Right lobe of liver (tissue), 6 donors: ENCODE measurements at regions not wholly inside any gene's neighbourhood (a gene's known extent, or its start where the extent isn't known, plus 50 kb on each side); places are given as distances from the start of the nearest gene placed in this dataset.
"Not testable (repeated sequence)": the region's sequence is repeated elsewhere in the genome, so short reads cannot be mapped to it uniquely, and the experiment has no call there.

ENCODE experiments used
- ATAC-seq, 4 donors: fragments of 200-7000 bp; cut with Tn5 transposase; one replicate each; pipeline ENCODE4 v1.9.1; 2020; ENCODE audit warnings: mild to moderate bottlenecking in 4 of 4, moderate library complexity in 4 of 4
- DNase-seq, 3 donors: peaks; one replicate each; pipeline ENCODE4 v3.0.0-alpha.2; 2020
- H3K27ac ChIP-seq, 3 donors: fragments of 200-600 bp; one replicate each; pipeline ENCODE4 v1.8.0; 2022
- H3K27me3 ChIP-seq, 2 donors: fragments of 200-600 bp; one replicate each; pipeline ENCODE4 v1.8.0; 2022
- H3K36me3 ChIP-seq, 4 donors: fragments of 200-600 bp; sonication (generic) in 1 of 4; one replicate each; pipeline versions ENCODE4 v1.5.1 to v1.8.0; 2017 to 2022; ENCODE audit warnings: control low read depth in 1 of 4
- H3K4me1 ChIP-seq, 4 donors: fragments of 200-600 bp; sonication (generic) in 1 of 4; one replicate each; pipeline versions ENCODE4 v1.5.1 to v1.8.0; 2017 to 2022; ENCODE audit warnings: control low read depth in 1 of 4
- H3K4me3 ChIP-seq, 3 donors: fragments of 200-600 bp; one replicate each; pipeline ENCODE4 v1.8.0; 2022
- H3K9me3 ChIP-seq, 4 donors: fragments of 200-600 bp; sonication (generic) in 1 of 4; one replicate each; pipeline versions ENCODE4 v1.5.1 to v1.8.0; 2017 to 2022; ENCODE audit warnings: control low read depth in 1 of 4
- CTCF ChIP-seq, 4 donors: fragments of 200-600 bp in 3 of 4; fragments of 450-650 bp in 1 of 4; IDR thresholded peaks; one replicate each; pipeline versions ENCODE4 v1.5.1 to v1.8.0; 2016 to 2022; ENCODE audit warnings: antibody characterized with exemption in 4 of 4, mild to moderate bottlenecking in 2 of 4
- POLR2A ChIP-seq: fragments of 450-650 bp; IDR thresholded peaks from one replicate; pipeline ENCODE4 v1.6.1; 2017; ENCODE audit warnings: antibody characterized with exemption, mild to moderate bottlenecking
- WGBS: methylation state at CpG from one replicate; pipeline ENCODE4 v1.1.6; 2018; ENCODE audit warnings: low coverage, low lambda C conversion rate; ENCODE audit not compliant: insufficient coverage; ENCODE audit errors: missing lambda C conversion rate; 5-methylcytosine and 5-hydroxymethylcytosine counted together
- intact Hi-C, 2 donors: fragments of 100-400 bp; cut with DNase I; formaldehyde crosslinking; loops; one replicate each; pipeline versions ENCODE4 v1.11.2 to v1.14.1; 2022
- donor health status: DM: no; HTN: yes; CAD: no.
- donor health status: DM: no; HTN: no; CAD: no.
- donor health status: DM: no; HTN: no; CAD: no.
- donor health status: DM: no; HTN: yes; CAD: no.
- donor health status: DM: no; HTN: yes; CAD: no.

DNA sequence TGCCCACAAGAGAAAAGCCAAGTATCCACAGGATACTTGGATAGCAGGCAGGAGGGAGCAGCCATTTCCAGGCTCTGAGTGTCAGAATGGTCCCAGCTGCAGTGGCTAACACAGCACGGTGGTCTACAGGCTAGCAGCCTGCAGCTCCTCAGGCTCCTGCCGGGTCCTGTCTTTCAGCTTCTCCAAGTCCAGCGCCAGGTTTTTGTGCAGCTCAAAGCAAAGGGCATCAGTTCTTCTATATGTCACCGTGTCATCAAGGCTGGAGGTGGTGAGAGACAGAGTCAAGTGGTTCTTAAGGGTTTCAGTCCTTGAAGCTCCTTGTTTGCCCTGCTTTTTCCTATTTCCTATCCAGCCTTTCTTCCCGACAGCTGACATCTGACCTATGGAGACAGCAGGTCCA lies 188.6 kb downstream of the NUFIP1 start:
- H3K27ac ChIP-seq: no peak overlapping the region
- no peak overlapping the region for H3K4me3 ChIP-seq
- no peaks in the 10 kb centered on the region for H3K36me3 ChIP-seq
- TF ChIP-seq CTCF (IDR thresholded peaks at IDR 0.05) (no peak), POLR2A (no peak)
- ATAC-seq (no peak), DNase-seq (no peak)
- H3K9me3 ChIP-seq: no peaks in the 10 kb centered on the region
- WGBS: 63% methylated on average over 4 of the region's 5 CpGs
- no peaks in the 10 kb centered on the region for H3K27me3 ChIP-seq
- no peaks in the 10 kb centered on the region for H3K4me1 ChIP-seq
- intact Hi-C loops: no loop called here

- DNase-seq (no peak), ATAC-seq (no peak)
- intact Hi-C loops: no loop called here
- Histone ChIP-seq H3K4me1 (no peaks in the 10 kb centered on the region), H3K36me3 (no peaks in the 10 kb centered on the region), H3K27me3 (no peaks in the 10 kb centered on the region), H3K9me3 (no peaks in the 10 kb centered on the region), H3K27ac (no peak overlapping the region), H3K4me3 (no peak overlapping the region)
- WGBS: 63% methylated on average over 2 of the region's 2 CpGs
- no peak for TF ChIP-seq CTCF (IDR thresholded peaks at IDR 0.05)
Measured at GRCh38 chr13:44797685-44798084, 191.6 kb downstream of the NUFIP1 start.

DNA sequence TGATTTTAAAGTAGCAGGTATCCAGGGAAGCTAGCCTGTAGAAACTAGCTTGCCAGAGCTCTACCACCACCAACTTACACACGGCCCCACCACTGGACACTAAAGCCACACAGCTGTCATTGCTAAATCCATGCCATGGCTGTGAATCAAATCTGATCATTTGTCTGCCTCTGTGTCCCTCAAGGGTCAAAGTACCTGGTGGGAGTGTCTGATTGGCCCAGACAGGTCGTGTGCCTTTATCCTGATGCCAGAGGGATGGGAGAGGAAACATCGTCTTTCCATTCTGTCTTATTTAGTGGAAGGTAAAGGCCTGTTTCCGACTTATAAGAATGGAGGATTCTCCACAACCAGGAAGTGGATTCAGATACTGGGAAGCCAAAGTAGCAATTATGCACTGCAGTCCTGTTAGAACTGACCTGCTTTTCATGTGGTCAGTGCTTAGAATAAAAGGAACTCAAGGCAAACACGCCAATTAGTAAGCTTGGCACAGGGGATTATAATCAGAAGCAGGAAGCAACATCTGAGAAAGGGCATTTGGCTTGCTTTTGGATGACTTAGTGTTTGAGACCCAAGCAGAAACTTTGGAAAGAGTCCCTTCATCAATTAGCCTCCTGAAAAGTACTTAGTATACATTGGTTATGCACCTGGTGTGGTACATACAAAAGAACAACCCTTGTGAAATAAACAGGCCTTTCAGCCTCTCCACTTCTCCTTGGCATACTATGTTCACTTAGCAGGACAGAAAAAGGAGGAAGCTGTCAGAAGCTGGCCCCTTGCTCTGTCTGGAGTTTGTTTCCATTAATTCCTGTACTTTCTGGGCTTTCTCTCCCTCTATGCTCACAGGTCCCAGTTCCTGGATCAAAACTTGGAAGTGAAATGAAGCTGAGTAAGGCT lies 192.4 kb downstream of the NUFIP1 start:
- H3K9me3 ChIP-seq: no peaks in the 10 kb centered on the region
- ATAC-seq: no peak

GRCh38 chr13:44796039-44796438 lies 193.2 kb downstream of the NUFIP1 start:
- not testable (repeated sequence) for DNase-seq, H3K27me3 ChIP-seq

More for the DNA sequence above, 192.4 kb downstream of the NUFIP1 start:
- Histone ChIP-seq H3K27ac (no peak overlapping the region), H3K4me1 (no peaks in the 10 kb centered on the region), H3K36me3 (no peaks in the 10 kb centered on the region), H3K27me3 (no peaks in the 10 kb centered on the region), H3K4me3 (no peak overlapping the region)
- no peak for TF ChIP-seq POLR2A
- no peak for TF ChIP-seq CTCF (IDR thresholded peaks at IDR 0.05)
- DNase-seq: no peak
- intact Hi-C loops: no loop called here
- 48% methylated on average over 5 of the region's 5 CpGs for WGBS

GRCh38 chr13:44795176-44795575 lies 194.1 kb downstream of the NUFIP1 start:
- H3K27ac ChIP-seq: no peak overlapping the region
- ATAC-seq: no peak
- intact Hi-C loops: no loop called here
- H3K4me1 ChIP-seq: no peaks in the 10 kb centered on the region
- DNase-seq: no peak
- no peak overlapping the region for H3K4me3 ChIP-seq
- H3K36me3 ChIP-seq: no peaks in the 10 kb centered on the region
- TF ChIP-seq CTCF (IDR thresholded peaks at IDR 0.05) (no peak), POLR2A (no peak)
- H3K27me3 ChIP-seq: no peaks in the 10 kb centered on the region
- 64% methylated on average over 2 of the region's 2 CpGs for WGBS
- H3K9me3 ChIP-seq: no peaks in the 10 kb centered on the region

More at GRCh38 chr13:44796039-44796438, 193.2 kb downstream of the NUFIP1 start:
- intact Hi-C loops, H3K9me3 ChIP-seq, H3K27ac ChIP-seq, H3K4me3 ChIP-seq, H3K4me1 ChIP-seq, H3K36me3 ChIP-seq, ATAC-seq: not testable (repeated sequence)
- WGBS: 63% methylated on average over 2 of the region's 2 CpGs
